ENCODE measurements at regions not wholly inside any gene's neighbourhood (a gene's known extent, or its start where the extent isn't known, plus 50 kb on each side); places are given as distances from the start of the nearest gene placed in this dataset.

- no peak for TF ChIP-seq CTCF (IDR thresholded peaks at IDR 0.05; ENCODE audit: low read length)
- TF ChIP-seq EZH2 (IDR thresholded peaks at IDR 0.05; ENCODE audit: borderline replicate concordance, low read length) = no peak
Measured at GRCh38 chr2:175475130-175475529, 293.6 kb upstream of the ATP5MC3 start.
